ENCODE measurements at regions not wholly inside any gene's neighbourhood (a gene's known extent, or its start where the extent isn't known, plus 50 kb on each side); places are given as distances from the start of the nearest gene placed in this dataset.

DNA sequence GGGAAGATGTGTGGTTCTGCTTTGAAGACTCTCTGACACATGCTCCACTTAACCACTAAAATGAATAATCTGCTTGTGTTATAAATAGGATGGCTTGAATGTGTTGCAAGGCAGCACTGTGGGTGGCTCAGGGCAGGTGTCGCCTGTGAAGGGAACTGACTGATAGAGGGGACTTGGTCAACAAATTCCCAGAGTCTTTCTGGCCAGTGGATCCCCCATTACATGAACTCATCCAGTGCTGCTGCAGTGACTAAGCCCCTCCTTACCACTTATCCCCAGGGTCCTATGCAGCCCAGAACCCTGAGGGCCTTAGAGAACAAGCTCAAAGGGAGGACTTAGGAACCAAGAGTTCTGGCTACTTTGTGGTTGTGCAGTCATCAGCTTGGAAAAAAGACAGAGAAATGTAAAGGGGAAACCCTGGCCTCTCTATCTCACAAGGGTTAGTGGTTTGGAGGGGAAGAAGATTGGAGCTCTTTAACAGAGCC is 226.2 kb upstream of the TNP1 start:
- H3K4me3 Mint-ChIP-seq = no peak overlapping the region
- H3K36me3 ChIP-seq (ENCODE audit: control insufficient read depth in 2 of 2, extremely low read depth in 1 of 2, insufficient read depth in 1 of 2, low read length in 1 of 2) = no peaks in the 10 kb centered on the region
- H3K4me1 ChIP-seq (ENCODE audit: control insufficient read depth in 1 of 2, extremely low read depth in 1 of 2, insufficient read depth in 2 of 2, low read length in 2 of 2) = peaks cover 0 to 8% of the 10 kb centered on the region in 2 experiments
- no peaks in the 10 kb centered on the region for H3K9me3 Mint-ChIP-seq
- no peaks in the 10 kb centered on the region for H3K27me3 Mint-ChIP-seq
- H3K9me3 ChIP-seq = no peaks in the 10 kb centered on the region
- no peak overlapping the region for H3K27ac Mint-ChIP-seq
- no peak for ATAC-seq (replicated peaks in 1 of 4)
- DNase-seq = no peak
- ChIA-PET CTCF (no interaction called here), POLR2A (no interaction called here)
- H3K36me3 Mint-ChIP-seq = no peaks in the 10 kb centered on the region
- peaks cover 7 to 12% (median 7%) of the 10 kb centered on the region in 3 donors for H3K4me1 Mint-ChIP-seq
- no peaks in the 10 kb centered on the region for H3K27me3 ChIP-seq (replicated peaks in 1 of 2; ENCODE audit: control insufficient read depth in 2 of 2, extremely low read depth in 1 of 2, insufficient read depth in 2 of 2, low read length in 1 of 2)
- H3K4me3 ChIP-seq (ENCODE audit: control insufficient read depth in 1 of 2, extremely low read depth in 1 of 2, low read length in 1 of 2) = no peak overlapping the region
- no CpG with 5 or more reads among the region's 1 CpG for WGBS (ENCODE audit: insufficient coverage)
- no peak overlapping the region for H3K27ac ChIP-seq (ENCODE audit: low read length)

DNA sequence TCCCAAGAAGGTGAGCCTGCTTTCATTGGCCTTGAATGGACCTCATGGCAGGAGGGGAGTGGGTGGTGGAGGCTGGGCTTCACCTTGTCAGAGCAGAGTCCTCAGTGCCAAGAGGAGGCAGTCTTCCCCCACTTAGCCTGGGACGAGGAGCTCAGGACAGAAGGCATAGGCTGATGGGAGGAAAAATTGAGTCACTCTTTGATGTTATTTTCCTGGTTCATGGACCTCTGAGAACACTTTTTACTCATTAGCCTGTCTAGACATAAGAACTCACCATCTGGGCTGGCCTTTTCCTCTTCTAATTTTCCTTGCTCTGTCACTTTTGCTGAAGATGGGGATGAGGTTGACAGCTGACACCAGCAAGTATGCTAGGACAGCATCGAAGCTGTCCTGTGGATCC is 225.7 kb upstream of the TNP1 start:
- Mint-ChIP-seq H3K27me3 (no peaks in the 10 kb centered on the region), H3K4me1 (peaks cover 7 to 10% (median 7%) of the 10 kb centered on the region in 3 donors), H3K36me3 (no peaks in the 10 kb centered on the region), H3K4me3 (no peak overlapping the region), H3K9me3 (no peaks in the 10 kb centered on the region), H3K27ac (no peak overlapping the region)
- Histone ChIP-seq H3K4me1 (ENCODE audit: control insufficient read depth in 1 of 2, extremely low read depth in 1 of 2, insufficient read depth in 2 of 2, low read length in 2 of 2) (peaks cover 0 to 8% of the 10 kb centered on the region in 2 experiments), H3K36me3 (ENCODE audit: control insufficient read depth in 2 of 2, extremely low read depth in 1 of 2, insufficient read depth in 1 of 2, low read length in 1 of 2) (no peaks in the 10 kb centered on the region), H3K9me3 (no peaks in the 10 kb centered on the region), H3K4me3 (ENCODE audit: control insufficient read depth in 1 of 2, extremely low read depth in 1 of 2, low read length in 1 of 2) (no peak overlapping the region), H3K27ac (ENCODE audit: low read length) (no peak overlapping the region), H3K27me3 (replicated peaks in 1 of 2; ENCODE audit: control insufficient read depth in 2 of 2, extremely low read depth in 1 of 2, insufficient read depth in 2 of 2, low read length in 1 of 2) (no peaks in the 10 kb centered on the region)
- POLR2A ChIA-PET = no interaction called here
- ATAC-seq (replicated peaks in 1 of 4) = no peak
- DNase-seq = no peak
- WGBS (ENCODE audit: insufficient coverage) = 50% methylated on average over 1 of the region's 2 CpGs
- CTCF ChIA-PET = no interaction called here

DNA sequence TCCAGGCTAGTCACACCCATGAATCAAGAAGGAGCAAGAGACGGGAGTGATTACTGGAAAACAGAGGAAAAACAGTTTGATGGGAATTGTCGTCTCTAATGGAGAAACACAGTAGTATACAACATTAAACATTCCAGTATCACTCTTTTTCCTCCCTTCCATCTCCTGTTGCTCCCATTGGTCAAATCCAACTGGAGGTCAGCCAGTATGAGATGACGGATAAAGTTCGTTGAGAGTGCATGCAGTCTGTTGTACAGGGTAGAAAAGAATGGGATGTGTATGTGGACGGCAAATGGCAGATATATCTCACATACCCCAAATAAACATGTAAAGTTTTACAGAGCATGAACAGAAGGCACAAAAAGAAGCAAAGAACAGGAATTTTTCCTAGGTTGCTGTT is 221.9 kb upstream of the TNP1 start:
- peaks cover 0 to 1% of the 10 kb centered on the region in 2 experiments for H3K27me3 ChIP-seq (replicated peaks in 1 of 2; ENCODE audit: control insufficient read depth in 2 of 2, extremely low read depth in 1 of 2, insufficient read depth in 2 of 2, low read length in 1 of 2)
- H3K4me1 Mint-ChIP-seq = no peaks in the 10 kb centered on the region
- ATAC-seq (replicated peaks in 1 of 4) (no peak), DNase-seq (no peak)
- H3K27me3 Mint-ChIP-seq = no peaks in the 10 kb centered on the region
- no peak overlapping the region for H3K27ac ChIP-seq (ENCODE audit: low read length)
- no CpG with 5 or more reads among the region's 5 CpGs for WGBS (ENCODE audit: insufficient coverage)
- H3K9me3 Mint-ChIP-seq = no peaks in the 10 kb centered on the region
- H3K4me3 Mint-ChIP-seq = no peak overlapping the region
- H3K36me3 ChIP-seq (ENCODE audit: control insufficient read depth in 2 of 2, extremely low read depth in 1 of 2, insufficient read depth in 1 of 2, low read length in 1 of 2) = no peaks in the 10 kb centered on the region
- H3K4me3 ChIP-seq (ENCODE audit: control insufficient read depth in 1 of 2, extremely low read depth in 1 of 2, low read length in 1 of 2) = no peak overlapping the region
- H3K36me3 Mint-ChIP-seq = no peaks in the 10 kb centered on the region
- no peaks in the 10 kb centered on the region for H3K4me1 ChIP-seq (ENCODE audit: control insufficient read depth in 1 of 2, extremely low read depth in 1 of 2, insufficient read depth in 2 of 2, low read length in 2 of 2)
- ChIA-PET CTCF (no interaction called here), POLR2A (no interaction called here)
- H3K27ac Mint-ChIP-seq = no peak overlapping the region
- H3K9me3 ChIP-seq = no peaks in the 10 kb centered on the region

GRCh38 chr2:217079165-217079564 is 219.3 kb upstream of the TNP1 start:
- no peaks in the 10 kb centered on the region for H3K36me3 Mint-ChIP-seq
- DNase-seq (no peak), ATAC-seq (replicated peaks in 1 of 4) (no peak)
- no peaks in the 10 kb centered on the region for H3K9me3 ChIP-seq
- H3K4me1 ChIP-seq (ENCODE audit: control insufficient read depth in 1 of 2, extremely low read depth in 1 of 2, insufficient read depth in 2 of 2, low read length in 2 of 2) = no peaks in the 10 kb centered on the region
- H3K36me3 ChIP-seq (ENCODE audit: control insufficient read depth in 2 of 2, extremely low read depth in 1 of 2, insufficient read depth in 1 of 2, low read length in 1 of 2) = no peaks in the 10 kb centered on the region
- 100% methylated on average over 1 of the region's 1 CpG for WGBS (ENCODE audit: insufficient coverage)
- H3K4me3 Mint-ChIP-seq = no peak overlapping the region
- H3K4me3 ChIP-seq (ENCODE audit: control insufficient read depth in 1 of 2, extremely low read depth in 1 of 2, low read length in 1 of 2) = no peak overlapping the region
- H3K27me3 ChIP-seq (replicated peaks in 1 of 2; ENCODE audit: control insufficient read depth in 2 of 2, extremely low read depth in 1 of 2, insufficient read depth in 2 of 2, low read length in 1 of 2) = peaks cover 0 to 3% of the 10 kb centered on the region in 2 experiments
- no peak overlapping the region for H3K27ac Mint-ChIP-seq
- H3K27me3 Mint-ChIP-seq = no peaks in the 10 kb centered on the region
- no peaks in the 10 kb centered on the region for H3K9me3 Mint-ChIP-seq
- CTCF ChIA-PET = no interaction called here
- H3K4me1 Mint-ChIP-seq = no peaks in the 10 kb centered on the region
- H3K27ac ChIP-seq (ENCODE audit: low read length) = no peak overlapping the region
- POLR2A ChIA-PET = no interaction called here

GRCh38 chr2:217077831-217078407 is 218.1 kb upstream of the TNP1 start:
- H3K36me3 ChIP-seq (ENCODE audit: control insufficient read depth in 2 of 2, extremely low read depth in 1 of 2, insufficient read depth in 1 of 2, low read length in 1 of 2) = no peaks in the 10 kb centered on the region
- ChIA-PET POLR2A (no interaction called here), CTCF (interaction anchor here in 1 of 2 donors (0.5 kb wide), 1 partner anchor 203 kb away, joined by 5 read pairs; no protein-coding TSS in a partner anchor)
- no peak overlapping the region for H3K27ac ChIP-seq (ENCODE audit: low read length)
- H3K4me3 ChIP-seq (ENCODE audit: control insufficient read depth in 1 of 2, extremely low read depth in 1 of 2, low read length in 1 of 2) = no peak overlapping the region
- peaks cover 0 to 3% of the 10 kb centered on the region in 2 experiments for H3K27me3 ChIP-seq (replicated peaks in 1 of 2; ENCODE audit: control insufficient read depth in 2 of 2, extremely low read depth in 1 of 2, insufficient read depth in 2 of 2, low read length in 1 of 2)
- no peaks in the 10 kb centered on the region for H3K27me3 Mint-ChIP-seq
- WGBS (ENCODE audit: insufficient coverage) = no CpG with 5 or more reads among the region's 1 CpG
- ATAC-seq (replicated peaks in 1 of 4) = no peak
- no peak for DNase-seq
- H3K4me3 Mint-ChIP-seq = no peak overlapping the region
- no peaks in the 10 kb centered on the region for H3K36me3 Mint-ChIP-seq
- H3K4me1 Mint-ChIP-seq = no peaks in the 10 kb centered on the region
- H3K9me3 ChIP-seq = no peaks in the 10 kb centered on the region
- H3K9me3 Mint-ChIP-seq = no peaks in the 10 kb centered on the region
- no peak overlapping the region for H3K27ac Mint-ChIP-seq
- no peaks in the 10 kb centered on the region for H3K4me1 ChIP-seq (ENCODE audit: control insufficient read depth in 1 of 2, extremely low read depth in 1 of 2, insufficient read depth in 2 of 2, low read length in 2 of 2)

GRCh38 chr2:217076657-217077232 is 216.9 kb upstream of the TNP1 start:
- Mint-ChIP-seq H3K4me3 (no peak overlapping the region), H3K4me1 (no peaks in the 10 kb centered on the region), H3K27ac (no peak overlapping the region), H3K27me3 (no peaks in the 10 kb centered on the region), H3K36me3 (no peaks in the 10 kb centered on the region), H3K9me3 (no peaks in the 10 kb centered on the region)
- Histone ChIP-seq H3K27ac (ENCODE audit: low read length) (no peak overlapping the region), H3K4me1 (ENCODE audit: control insufficient read depth in 1 of 2, extremely low read depth in 1 of 2, insufficient read depth in 2 of 2, low read length in 2 of 2) (no peaks in the 10 kb centered on the region), H3K27me3 (replicated peaks in 1 of 2; ENCODE audit: control insufficient read depth in 2 of 2, extremely low read depth in 1 of 2, insufficient read depth in 2 of 2, low read length in 1 of 2) (peaks cover 0 to 3% of the 10 kb centered on the region in 2 experiments), H3K9me3 (no peaks in the 10 kb centered on the region), H3K4me3 (ENCODE audit: control insufficient read depth in 1 of 2, extremely low read depth in 1 of 2, low read length in 1 of 2) (no peak overlapping the region), H3K36me3 (ENCODE audit: control insufficient read depth in 2 of 2, extremely low read depth in 1 of 2, insufficient read depth in 1 of 2, low read length in 1 of 2) (no peaks in the 10 kb centered on the region)
- 67% methylated on average over 3 of the region's 6 CpGs for WGBS (ENCODE audit: insufficient coverage)
- POLR2A ChIA-PET = no interaction called here
- DNase-seq (no peak), ATAC-seq (replicated peaks in 1 of 4) (no peak)
- CTCF ChIA-PET = no interaction called here

DNA sequence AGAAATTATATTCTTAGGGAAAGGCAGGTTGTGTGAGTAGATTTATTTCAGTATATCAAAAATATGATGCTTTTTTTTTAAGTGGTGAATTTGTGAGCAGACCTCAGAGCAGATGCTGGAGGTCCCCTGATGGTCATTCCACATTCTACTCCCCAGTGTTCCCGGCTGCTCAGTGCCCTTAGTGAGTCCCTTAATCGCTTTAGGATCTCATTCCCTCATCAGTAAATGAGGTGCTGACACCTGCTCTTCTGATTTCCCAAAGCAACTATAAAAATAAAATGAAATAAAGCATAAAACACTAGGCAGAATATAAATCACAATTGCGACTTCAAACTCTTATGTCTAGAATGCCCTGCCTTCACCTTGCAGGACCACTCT is 216.2 kb upstream of the TNP1 start:
- H3K4me3 ChIP-seq (ENCODE audit: control insufficient read depth in 1 of 2, extremely low read depth in 1 of 2, low read length in 1 of 2) = no peak overlapping the region
- H3K36me3 Mint-ChIP-seq = no peaks in the 10 kb centered on the region
- ChIA-PET POLR2A (no interaction called here), CTCF (no interaction called here)
- no peak overlapping the region for H3K27ac ChIP-seq (ENCODE audit: low read length)
- H3K27me3 Mint-ChIP-seq = no peaks in the 10 kb centered on the region
- DNase-seq = no peak
- peaks cover 0 to 3% of the 10 kb centered on the region in 2 experiments for H3K27me3 ChIP-seq (replicated peaks in 1 of 2; ENCODE audit: control insufficient read depth in 2 of 2, extremely low read depth in 1 of 2, insufficient read depth in 2 of 2, low read length in 1 of 2)
- H3K4me3 Mint-ChIP-seq = no peak overlapping the region
- H3K27ac Mint-ChIP-seq = no peak overlapping the region
- no peaks in the 10 kb centered on the region for H3K4me1 Mint-ChIP-seq
- H3K36me3 ChIP-seq (ENCODE audit: control insufficient read depth in 2 of 2, extremely low read depth in 1 of 2, insufficient read depth in 1 of 2, low read length in 1 of 2) = no peaks in the 10 kb centered on the region
- no peak for ATAC-seq (replicated peaks in 1 of 4)
- 67% methylated on average over 1 of the region's 3 CpGs for WGBS (ENCODE audit: insufficient coverage)
- no peaks in the 10 kb centered on the region for H3K4me1 ChIP-seq (ENCODE audit: control insufficient read depth in 1 of 2, extremely low read depth in 1 of 2, insufficient read depth in 2 of 2, low read length in 2 of 2)
- no peaks in the 10 kb centered on the region for H3K9me3 Mint-ChIP-seq
- H3K9me3 ChIP-seq = no peaks in the 10 kb centered on the region
